ENCODE measurements at regions not wholly inside any gene's neighbourhood (a gene's known extent, or its start where the extent isn't known, plus 50 kb on each side); places are given as distances from the start of the nearest gene placed in this dataset.
"Not testable (repeated sequence)": the region's sequence is repeated elsewhere in the genome, so short reads cannot be mapped to it uniquely, and the experiment has no call there.

DNA sequence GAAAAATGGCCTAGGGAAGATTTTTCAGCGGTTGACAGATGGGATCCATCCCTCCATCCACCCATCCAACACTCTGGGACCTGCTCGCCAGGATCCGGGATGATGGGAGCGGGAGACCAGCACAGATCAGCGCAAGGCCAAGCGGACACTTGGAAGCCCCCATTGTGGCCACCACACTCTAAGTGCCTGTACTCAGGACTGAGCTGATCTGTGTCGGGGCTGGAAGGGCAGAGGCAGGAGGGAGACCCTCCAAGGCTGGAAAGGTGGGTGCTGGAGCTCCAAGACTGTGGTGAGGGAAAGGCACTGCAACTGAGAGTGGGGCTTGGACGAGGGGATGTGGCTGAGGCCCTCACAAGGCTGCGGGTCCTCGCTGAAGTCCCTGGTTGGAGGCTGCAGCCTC, 91.8 kb upstream of the TRPM1 start:
- no peak for DNase-seq

DNA sequence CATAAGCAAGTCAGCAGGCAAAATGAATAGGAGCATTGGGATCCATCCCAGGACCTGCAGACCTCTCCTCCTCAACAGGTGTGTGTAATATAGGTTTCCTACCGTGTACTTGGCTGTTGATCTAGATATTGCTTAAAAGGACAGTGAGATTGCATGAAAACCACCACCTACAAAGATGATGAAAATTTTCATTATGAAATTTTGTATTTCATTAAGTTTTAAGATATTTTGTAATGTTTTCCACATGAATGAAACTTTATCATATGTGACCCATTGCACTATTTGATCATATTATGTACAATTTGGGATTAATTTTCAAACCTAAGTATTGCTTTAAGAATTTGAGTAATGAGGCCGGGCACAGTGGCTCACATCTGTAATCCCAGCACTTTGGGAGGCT, 94.3 kb upstream of the TRPM1 start:
- DNase-seq, result no peak

DNA sequence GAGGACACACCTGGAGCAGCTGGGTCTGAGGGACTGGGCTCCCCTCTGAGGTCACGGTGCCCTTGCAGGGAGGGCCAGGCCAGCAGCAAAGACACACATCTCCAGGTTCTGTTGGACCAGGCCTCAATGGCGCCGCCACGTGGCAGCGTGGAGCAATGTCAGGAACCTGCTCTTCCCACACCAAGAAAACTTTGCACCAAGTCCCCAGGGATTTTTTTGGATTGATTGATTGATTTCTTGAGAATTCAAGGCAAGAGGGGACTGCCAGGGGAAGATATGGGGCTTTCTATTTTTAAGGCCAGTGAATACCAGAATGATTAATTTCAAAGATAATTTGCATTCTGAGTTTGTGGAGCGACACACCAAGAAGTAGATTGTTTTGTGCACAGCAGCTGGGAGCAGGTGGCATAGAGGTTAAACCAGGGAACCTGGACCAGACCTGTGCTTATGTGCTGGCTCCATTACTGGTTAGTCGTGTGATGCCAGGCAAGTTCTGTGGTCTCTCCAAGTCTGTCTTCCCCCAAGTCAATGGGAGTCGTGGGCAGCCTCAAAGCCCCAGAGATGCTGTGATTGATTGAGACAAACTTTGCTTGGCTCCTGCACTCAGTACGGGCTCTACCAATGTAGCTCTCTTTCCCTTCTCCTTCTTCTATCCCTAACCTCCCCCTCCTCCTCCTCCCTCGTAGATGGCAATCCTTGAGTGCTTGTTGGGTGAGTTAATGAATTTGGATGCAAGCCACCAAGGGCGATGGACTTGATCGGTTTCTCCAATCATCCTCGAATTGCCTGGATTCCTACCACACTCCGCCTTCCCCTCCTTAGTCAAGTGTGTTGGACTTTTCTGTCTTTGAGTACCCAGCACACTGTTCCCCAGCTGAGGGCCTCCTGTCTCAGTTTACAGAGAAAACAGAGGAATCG, 96.2 kb upstream of the TRPM1 start:
- DNase-seq, result peak; percentile 6

DNA sequence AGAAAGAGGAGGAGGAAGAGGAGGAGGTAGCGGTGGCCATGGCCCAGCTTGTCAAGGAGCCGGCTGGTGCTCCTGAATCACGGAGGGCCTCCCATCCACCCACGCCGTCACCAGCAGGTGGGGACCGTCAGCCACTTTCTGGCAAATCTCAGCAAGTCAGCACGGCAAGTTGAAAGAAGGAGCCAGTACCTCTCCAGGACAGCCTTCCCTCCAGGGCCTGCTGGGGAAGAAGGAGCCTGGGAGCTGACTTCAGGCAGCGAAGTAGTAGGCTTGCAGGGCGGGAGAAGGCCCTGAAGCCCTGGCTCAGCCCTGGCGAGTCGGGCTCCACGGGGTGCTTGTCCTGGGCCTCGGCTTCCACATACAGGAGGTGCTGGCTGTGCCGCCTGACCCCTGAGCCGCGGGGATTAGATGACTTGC, 99.2 kb upstream of the TRPM1 start:
- DNase-seq, result peak; percentile 45

DNA sequence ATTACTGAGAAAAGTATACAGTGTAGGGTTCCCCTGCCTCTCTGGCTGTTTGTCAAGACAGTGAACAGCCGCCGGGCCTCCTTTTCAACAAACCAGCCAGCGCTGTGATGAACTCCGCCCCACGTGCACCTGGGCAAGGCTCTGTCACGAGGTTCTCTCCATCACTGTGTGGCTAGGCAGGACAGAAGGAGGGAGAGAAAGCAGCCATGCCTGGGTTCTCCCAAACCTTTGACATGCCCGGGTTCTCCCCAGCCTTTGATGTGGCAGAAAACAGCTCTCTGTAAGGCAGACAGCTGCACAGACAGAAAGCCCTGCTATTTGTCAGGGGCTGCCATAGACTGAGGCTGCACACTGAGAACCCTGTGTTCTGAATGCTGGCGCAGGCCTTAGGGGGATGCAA, 101.4 kb upstream of the TRPM1 start:
- peak; percentile 9 for DNase-seq

DNA sequence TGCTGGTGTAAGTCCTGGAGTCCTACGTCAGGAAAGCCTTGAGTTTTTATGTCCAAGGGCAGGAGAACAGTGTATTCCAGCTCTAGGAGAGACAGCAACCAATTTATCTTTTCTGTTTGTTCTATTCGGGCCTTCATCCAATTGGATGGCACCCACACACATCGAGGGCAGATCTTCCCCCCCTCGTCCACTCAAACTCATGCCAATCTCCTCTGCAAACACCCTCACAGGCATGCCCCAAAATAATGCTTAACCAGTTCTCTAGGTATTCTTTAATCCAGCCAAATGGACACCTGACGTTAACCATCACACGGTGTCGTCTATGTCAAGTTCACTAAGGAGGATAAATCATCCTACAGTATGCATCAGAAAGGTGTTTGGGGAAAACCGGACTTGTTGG, 102.5 kb upstream of the TRPM1 start:
- no peak for DNase-seq

DNA sequence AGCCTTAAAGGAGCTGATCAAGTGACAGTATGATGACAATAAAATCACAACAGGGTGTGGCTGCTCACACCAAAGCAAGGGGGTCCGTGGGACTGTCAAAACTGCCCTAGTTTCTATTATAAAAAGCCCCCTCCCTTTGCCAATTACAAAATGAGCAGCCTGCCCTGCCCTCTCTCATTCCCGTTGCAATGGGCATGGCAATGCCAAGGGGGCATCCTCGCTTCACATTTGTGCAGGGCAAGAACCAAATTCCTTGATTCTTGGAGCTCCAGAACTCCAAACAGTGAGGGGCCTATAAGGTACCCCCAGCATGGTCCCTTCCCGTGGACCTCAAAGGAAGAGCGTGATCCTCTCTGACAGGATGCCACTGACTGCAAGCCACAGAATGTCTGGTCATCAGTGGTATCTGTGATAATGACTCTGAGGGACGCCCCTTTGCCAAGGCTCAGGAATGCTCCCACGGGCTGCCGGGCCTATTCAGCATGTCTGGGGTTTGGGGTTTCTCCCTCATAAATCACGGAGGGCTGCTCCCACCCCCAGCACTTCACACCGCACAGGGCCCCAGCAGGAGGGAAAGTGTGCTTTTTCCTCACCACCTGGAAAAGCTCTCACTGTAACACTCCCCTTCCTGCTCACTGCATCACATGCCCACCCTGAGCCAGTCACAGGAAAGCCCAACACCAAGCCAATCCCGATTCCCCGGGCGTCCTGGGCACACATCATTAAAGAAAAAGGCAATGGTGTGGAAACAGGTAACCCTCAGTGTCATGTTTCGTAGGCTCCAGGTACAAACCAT, 105.1 kb upstream of the TRPM1 start:
- DNase-seq, result no peak

DNA sequence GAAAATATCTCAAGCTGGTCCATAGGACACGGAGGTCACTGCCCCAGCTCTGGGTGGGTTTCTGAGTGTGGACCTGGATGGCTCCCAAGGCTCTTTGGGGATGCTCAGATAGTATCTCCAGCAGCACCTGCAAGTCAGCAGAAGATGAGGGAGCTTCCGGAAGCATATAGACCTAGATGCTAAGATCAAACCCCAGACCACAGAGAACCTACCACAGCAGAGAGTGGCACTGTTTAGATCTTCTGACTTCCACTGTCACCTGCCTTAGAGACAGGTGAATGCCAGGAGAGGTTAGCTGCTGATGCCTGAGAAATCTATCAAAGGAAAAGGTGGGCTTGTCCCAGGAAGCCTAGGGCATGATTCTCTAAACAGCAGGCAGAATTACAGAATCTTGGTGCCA, 105.7 kb upstream of the TRPM1 start:
- no peak for DNase-seq

DNA sequence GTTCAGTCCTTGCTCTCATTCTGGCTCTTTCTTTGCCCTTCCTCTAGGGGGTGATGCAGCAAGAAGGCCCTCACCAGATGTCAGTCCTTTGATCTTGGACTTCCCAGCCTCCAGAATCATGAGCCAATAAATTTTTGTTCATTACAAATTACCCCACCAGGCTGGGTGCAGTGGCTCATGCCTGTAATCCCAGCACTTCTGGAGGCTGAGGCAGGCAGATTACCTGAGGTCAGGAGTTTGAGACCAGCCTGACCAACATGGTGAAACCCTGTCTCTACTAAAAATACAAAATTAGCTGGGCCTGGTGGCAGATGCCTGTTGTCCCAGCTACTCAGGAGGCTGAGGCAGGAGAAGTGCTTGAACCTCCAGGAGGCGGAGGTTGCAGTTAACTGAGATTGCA, 106.3 kb upstream of the TRPM1 start:
- DNase-seq, result not testable (repeated sequence)

DNA sequence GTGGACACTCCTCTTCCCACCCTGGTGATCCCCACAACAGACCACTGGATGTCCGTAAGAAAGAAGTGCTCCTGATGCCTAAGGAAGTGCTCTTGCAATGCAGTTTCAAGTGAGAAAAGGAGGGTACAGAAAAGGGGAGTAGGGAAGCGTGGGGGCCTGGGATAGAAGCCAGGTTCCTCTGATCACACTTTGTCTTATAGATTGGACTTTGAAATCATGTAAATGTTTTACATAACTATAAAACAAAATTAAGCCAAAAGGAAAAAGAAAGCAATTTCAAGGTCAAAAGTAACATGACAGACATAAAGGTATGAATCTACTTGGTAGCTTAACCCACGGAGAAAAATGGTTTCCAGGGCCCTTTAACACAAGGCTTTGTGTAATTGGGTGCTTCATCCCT, 107.3 kb upstream of the TRPM1 start:
- no peak for DNase-seq

DNA sequence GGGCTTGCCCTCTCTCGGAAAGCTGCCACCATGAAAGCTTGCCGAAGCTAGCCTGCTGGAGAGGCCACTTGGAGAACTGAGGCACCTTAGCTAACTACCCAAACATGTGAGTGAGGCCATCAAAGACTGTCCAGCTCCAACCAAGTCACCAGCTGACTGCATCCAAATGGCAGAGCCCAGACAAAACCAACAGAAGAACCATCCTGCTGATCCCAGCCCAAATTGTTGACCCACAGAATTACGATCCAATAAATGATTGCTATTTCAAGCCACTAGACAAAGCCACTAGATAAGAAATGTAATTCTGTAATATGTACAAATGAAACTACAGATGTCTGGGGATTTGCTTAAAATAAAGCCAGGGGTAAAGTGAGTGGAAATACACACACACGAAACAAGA, 109.8 kb upstream of the TRPM1 start:
- DNase-seq, result no peak

DNA sequence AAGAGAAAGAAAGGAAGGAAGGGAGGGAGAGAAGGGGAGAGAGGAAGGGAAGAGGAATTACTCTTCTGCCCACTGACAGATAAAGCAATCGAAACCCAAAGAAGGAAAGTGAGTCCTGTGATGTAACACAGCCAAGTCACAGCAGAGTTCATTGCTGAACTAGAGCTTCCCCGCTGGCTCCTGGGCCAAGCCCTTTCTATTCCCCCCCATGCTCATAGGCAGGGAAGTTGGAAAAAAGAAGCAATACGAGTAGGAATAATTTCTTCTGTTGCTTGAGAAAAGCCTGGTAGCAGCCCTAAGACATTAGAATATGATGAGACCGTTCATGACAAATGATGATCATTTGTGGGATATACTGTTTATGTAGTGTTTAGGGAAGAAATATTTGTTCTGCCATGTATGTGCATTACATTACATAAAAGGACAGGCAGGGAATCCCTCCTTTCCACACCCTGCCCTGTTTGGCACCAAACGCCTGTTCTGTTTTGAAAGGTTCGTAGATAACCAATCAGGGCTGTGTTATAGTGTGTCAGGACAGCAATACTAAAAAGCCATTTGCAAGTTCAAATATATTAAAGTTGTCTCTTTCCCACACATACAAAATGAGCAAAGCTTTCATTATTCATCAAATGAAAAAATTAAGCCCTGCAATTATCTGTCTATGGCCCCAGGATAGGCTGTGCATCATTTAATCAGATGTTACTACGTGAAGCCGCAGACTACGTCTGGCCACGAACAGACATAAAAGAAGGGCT, 111.0 kb upstream of the TRPM1 start:
- no peak for DNase-seq

DNA sequence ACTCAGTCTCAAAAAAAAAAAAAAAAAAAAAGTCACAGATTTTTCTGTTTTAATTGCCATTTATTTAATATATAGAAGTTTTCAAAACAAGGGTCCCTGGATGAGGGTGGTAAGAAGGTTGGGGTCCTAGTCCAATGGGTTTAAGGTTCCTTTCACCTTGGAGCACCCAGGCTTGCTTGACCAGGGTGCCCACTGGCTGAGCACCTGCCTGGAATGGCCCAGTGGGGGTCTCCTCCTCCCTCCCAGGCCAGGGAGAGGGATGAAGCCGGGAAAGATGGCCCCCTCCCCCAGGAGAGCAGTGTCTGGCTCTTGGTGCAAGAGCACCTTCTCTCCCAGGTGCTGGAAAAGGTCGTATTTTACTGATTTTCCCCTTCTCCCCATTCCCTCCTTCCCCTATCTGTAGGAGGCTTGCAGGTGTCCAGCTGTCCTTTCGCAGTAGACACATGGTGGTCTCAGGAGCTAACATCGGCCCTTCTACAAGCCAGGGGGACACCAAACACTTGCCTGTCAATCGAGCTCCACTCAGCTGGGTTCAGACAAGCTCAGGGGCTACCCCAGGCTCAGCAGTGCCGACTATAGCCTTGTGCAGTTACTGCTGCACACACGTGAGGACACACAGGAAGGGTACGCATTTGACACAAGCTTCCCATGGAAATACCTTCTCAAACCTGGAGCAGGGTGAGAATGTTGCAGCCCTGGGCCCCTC, 112.3 kb upstream of the KLF13 start:
- DNase-seq, result no peak

DNA sequence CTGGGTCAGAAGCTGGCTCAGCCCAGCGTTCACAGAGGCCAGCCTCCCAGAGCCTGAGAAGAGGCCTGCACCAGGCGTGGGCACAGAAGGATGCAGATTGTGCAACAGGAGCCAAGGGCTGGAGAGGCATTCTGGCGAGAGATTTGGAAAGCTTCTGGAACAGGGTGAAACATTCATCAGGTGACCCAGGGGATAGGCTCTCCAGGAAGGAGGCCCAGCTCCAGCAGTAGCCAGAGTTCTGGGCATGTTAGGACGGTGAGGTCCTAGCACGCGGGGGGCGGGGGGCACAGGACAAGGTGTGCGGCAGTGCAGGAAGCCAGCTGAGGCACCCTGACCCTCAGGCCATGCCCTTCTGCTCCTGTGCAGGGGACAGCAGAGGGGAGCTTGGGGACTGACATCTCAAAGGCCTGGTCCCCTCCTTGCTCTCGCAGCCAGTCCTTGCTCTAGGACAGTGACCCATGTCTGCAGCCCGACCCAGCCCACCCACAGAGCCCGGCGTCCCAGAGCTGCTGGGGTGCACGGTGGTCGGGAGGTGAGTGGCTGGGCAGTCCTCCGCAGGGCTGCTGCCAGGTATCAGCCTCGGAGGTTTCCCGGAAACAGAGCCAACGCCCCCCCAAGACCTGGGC, 111.7 kb upstream of the KLF13 start:
- no peak for DNase-seq

DNA sequence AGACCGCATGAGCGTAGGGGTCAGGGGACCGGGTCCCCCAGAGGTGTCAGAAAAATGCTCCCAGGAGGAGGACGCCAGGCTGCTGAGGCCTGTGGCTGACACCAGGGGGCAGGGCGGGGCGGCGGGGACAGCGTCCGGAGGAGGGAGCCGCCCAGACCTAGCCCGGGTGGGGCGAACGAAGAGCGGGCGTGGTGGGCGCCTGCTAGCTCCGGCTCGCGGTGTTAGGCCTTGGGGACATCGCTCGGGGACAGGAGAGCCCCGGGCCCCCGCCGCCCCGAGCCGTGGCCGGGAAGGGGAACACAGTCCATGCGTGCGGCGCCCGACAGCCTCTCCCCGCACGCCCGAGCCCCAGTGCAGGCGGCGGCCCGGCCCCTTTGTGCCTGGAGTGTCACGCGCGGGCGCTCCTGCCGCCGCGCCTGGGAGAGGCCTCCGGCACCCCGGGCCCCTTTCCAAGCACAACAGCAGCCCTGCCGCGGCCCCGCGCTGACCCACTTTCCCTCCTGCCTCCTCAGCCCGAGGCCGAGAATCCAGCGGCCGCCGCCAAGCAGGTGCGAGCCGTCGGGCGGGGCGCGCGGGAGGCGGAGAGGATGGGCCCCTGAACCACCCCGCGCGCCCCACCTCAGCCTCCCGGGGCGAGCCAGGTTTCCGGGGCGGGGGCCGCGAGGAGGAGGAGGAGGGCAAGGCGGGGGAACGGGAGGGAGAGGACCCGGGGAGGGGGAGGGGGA, 111.0 kb upstream of the KLF13 start:
- DNase-seq, result peak; percentile 57

DNA sequence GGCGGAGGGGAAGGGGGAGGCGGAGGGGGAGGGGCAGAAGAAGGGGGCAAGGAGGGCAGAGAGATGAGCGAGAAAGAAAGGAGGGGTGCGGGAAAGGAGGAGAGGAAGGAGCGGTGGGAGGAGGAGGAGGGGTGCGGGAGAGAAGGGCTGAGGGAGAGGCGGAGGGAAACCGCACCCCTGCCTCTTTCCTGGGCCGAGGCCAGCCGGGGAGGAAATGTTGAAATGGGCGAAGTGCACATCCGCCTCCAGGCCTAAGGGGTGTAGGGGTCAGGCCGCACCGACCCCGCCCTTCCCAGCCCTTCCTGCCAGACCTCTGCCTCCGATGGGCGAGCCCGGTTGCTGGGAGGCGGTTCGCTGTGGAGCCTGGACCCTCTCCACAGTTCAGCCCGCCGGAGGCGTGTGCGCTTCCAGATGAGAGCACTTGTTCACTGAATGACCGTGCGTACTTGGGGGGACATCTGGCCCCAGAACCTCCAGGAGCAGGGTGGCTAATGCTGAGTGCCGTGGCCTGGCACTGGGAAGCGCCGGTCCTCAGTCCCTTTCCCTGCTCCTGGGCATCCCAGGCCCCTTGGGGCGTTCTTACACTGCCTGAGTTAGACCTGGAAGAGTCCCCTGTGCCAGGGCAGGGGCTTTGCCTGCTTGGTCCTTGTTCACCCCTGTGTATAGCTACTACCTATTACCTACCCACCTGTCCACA, 110.3 kb upstream of the KLF13 start:
- no peak for DNase-seq

DNA sequence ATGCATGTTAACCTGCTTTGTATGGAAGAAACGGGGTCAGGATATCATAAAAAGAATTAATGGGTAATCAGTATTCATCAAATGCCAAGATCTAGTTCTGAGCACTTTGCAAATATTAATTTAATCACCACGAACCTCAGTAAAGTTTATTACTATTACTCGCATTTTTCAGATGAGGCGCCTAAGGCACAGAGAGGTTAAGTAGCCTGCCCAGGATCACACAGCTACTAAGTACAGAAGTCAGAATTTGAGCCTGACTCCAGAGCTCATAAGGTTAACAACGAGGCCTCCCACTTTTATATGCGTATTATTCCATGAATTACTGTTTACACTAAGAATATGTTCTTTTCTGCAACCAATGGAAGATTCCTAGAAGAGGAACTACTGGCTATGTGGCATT, 109.6 kb upstream of the KLF13 start:
- DNase-seq, result no peak

DNA sequence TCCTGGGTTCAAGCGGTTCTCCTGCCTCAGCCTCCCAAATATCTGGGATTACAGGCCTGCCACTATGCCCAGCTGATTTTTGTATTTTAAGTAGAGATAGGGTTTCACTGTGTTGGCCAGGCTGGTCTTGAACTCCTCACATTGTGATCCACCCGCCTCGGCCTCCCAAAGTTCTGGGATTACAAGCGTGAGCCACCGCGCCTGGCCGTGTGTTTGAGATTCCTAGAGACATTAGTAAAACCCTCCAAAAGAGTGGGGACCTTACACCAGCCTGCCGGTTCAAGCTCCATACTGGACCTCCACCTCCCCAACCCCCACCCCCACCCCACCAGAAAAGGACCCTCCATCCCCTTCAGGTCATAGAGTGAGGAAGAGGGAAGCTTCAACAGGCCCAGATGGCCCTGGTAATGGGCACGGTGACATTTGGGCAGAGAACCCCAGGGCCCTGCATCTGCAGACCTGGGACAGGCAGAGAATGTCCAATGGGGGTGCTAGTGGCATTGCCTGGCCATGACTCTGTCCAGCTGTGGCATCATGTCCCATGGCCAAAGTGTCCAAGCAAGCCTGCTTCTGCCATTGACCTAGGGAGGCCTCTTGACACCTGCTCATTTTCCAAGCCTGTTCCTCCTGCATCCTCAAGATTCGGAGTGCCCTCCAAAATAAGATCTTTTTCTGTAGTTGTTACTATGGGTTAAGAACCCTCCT, 108.9 kb upstream of the KLF13 start:
- no peak for DNase-seq

DNA sequence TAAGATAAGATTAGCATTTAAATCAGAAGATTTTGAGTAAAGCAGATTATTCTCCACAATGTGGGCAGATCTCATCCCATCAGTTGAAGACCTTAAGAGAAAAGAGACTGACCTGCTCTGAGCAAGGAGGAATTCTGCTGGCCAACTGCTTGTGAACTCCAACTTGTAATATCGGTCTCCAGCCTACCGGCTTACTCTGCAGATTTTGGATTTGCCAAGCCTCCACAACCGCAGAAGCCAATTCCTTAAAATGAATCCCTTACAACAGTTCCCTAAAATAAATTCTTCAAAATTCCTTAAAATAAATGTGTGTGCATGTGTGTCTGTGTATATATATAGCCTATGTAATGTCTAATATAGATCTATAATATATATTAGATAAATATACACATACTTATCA, 107.4 kb upstream of the KLF13 start:
- DNase-seq, result no peak

DNA sequence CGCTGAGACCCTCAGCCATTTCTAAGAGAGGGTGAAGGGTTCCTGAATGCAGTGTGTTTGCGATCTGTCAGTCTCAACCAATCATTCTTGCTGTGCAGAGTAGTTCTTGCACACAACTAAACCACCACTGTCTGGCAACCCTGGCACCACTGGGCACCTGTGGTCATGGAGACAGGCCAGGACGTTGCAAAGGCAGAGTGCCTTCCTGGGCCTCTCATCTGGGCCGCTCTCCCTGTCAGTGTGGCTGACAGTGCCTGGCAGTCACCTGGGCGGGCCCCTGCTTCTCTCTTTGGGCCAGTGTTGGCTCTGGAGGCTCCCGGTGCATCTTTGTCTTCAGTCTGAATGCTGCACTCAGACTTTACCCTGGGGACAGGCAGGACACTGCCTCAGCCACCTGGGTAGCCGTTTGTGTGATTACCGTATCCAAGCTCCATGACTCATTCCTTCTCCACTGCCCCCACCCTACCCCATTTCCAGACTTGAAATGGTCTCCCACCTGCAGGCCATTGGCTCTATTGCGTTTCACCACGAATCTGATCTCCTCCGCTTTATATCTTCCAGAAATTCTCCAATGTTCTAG, 104.6 kb upstream of the KLF13 start:
- DNase-seq, result no peak

Data from effector CD8-positive, alpha-beta T cell (primary cell).